ENCODE measurements at regions not wholly inside any gene's neighbourhood (a gene's known extent, or its start where the extent isn't known, plus 50 kb on each side); places are given as distances from the start of the nearest gene placed in this dataset.

GRCh38 chr10:128854963-128855362 is 612.1 kb upstream of the MGMT start:
- TF ChIP-seq CTCF (IDR thresholded peaks at IDR 0.05; ENCODE audit: borderline replicate concordance, insufficient read depth, low read depth, low read length), result no peak

GRCh38 chr10:128855618-128856428 is 611.2 kb upstream of the MGMT start:
- TF ChIP-seq CTCF (IDR thresholded peaks at IDR 0.05; ENCODE audit: borderline replicate concordance, insufficient read depth, low read depth, low read length), result no peak

More at GRCh38 chr10:128854963-128855362, 612.1 kb upstream of the MGMT start:
- no peak overlapping the region for H3K4me3 ChIP-seq (ENCODE audit: low read depth, low read length)

GRCh38 chr10:128859738-128860386 is 607.2 kb upstream of the MGMT start:
- TF ChIP-seq CTCF (IDR thresholded peaks at IDR 0.05; ENCODE audit: borderline replicate concordance, insufficient read depth, low read depth, low read length), result peak; percentile 44; the same call in 1 of the 2 replicates
- H3K4me3 ChIP-seq (ENCODE audit: low read depth, low read length), result no peak overlapping the region

More at GRCh38 chr10:128855618-128856428, 611.2 kb upstream of the MGMT start:
- no peak overlapping the region for H3K4me3 ChIP-seq (ENCODE audit: low read depth, low read length)

- no peak for TF ChIP-seq CTCF (IDR thresholded peaks at IDR 0.05; ENCODE audit: borderline replicate concordance, insufficient read depth, low read depth, low read length)
- no peak overlapping the region for H3K4me3 ChIP-seq (ENCODE audit: low read depth, low read length)
Measured at GRCh38 chr10:128860574-128860973, 606.5 kb upstream of the MGMT start.

GRCh38 chr10:128861018-128861901 is 605.8 kb upstream of the MGMT start:
- H3K4me3 ChIP-seq (ENCODE audit: low read depth, low read length), result no peak overlapping the region
- no peak for TF ChIP-seq CTCF (IDR thresholded peaks at IDR 0.05; ENCODE audit: borderline replicate concordance, insufficient read depth, low read depth, low read length)

- TF ChIP-seq CTCF (IDR thresholded peaks at IDR 0.05; ENCODE audit: borderline replicate concordance, insufficient read depth, low read depth, low read length), result no peak
- no peak overlapping the region for H3K4me3 ChIP-seq (ENCODE audit: low read depth, low read length)
Measured at GRCh38 chr10:128863411-128863810, 603.6 kb upstream of the MGMT start.
